22Rv1 (cell line): ENCODE measurements at regions not wholly inside any gene's neighbourhood (a gene's known extent, or its start where the extent isn't known, plus 50 kb on each side); places are given as distances from the start of the nearest gene placed in this dataset.

Experiments used
- CTCF ChIP-seq: fragments of 450-650 bp; IDR thresholded peaks from 2 replicates; pipeline ENCODE4 v1.5.1; 2017; ENCODE audit warnings: mild to moderate bottlenecking
- ZFX ChIP-seq: fragments of 450-650 bp; IDR thresholded peaks from 2 replicates; pipeline ENCODE4 v1.6.1; 2017; ENCODE audit warnings: antibody characterized with exemption, borderline replicate concordance

GRCh38 chr10:121420006-121420405 is 178.2 kb downstream of the FGFR2 start:
- TF ChIP-seq CTCF (no peak), ZFX (no peak)
